ENCODE measurements at regions not wholly inside any gene's neighbourhood (a gene's known extent, or its start where the extent isn't known, plus 50 kb on each side); places are given as distances from the start of the nearest gene placed in this dataset.
A peak's percentile ranks its signal among the peaks of the same experiment; 100 is the strongest.

DNA sequence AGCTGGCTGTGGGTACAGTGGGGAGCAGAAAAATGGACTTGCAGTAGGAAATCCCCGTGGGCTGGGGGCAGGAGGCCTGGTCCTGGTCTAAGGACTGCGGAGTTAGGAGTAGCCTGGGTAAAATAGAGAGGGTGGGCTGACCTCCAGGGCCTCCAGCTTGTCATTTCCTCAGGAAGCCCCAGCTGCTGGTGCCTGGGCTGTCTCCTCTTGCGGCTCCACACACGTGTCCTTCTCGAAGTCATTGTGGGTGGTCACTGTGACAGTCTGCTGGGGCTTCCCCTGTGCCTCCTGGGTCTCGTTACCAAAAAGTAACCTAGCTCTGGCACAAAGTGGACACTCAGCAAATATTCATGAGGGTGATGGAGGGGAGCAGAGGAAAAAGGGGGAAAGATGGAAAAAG is 259.7 kb downstream of the FGF9 start:
- Histone ChIP-seq H3K4me3 (no peak overlapping the region), H2AFZ (no peak overlapping the region), H4K20me1 (replicated peaks; ENCODE audit: insufficient read depth) (no peaks in the 10 kb centered on the region), H3K36me3 (ENCODE audit: insufficient read depth) (no peaks in the 10 kb centered on the region), H3K4me1 (ENCODE audit: insufficient read depth) (peaks cover 14% of the 10 kb centered on the region), H3F3A (replicated peaks; ENCODE audit: low read depth) (no peaks in the 10 kb centered on the region), H3K4me2 (peak overlapping the region; percentile 53), H3K27me3 (ENCODE audit: insufficient read depth) (no peaks in the 10 kb centered on the region), H3K9me2 (ENCODE audit: insufficient read depth) (peaks cover 32% of the 10 kb centered on the region), H3K27ac (ENCODE audit: low read depth) (no peak overlapping the region), H3K79me2 (replicated peaks; ENCODE audit: insufficient read depth) (no peaks in the 10 kb centered on the region)
- H3K36me3 Mint-ChIP-seq (ENCODE audit: low read depth), result peaks cover 5% of the 10 kb centered on the region; the same call in 1 of the 3 replicates
- no peak for TF ChIP-seq EZH2 (IDR thresholded peaks at IDR 0.05; ENCODE audit: low read depth, unreplicated experiment)
- TF ChIP-seq JUNB (IDR thresholded peaks at IDR 0.05; ENCODE audit: unreplicated experiment), result no peak
- TF ChIP-seq POLR2AphosphoS5 (IDR thresholded peaks at IDR 0.05; ENCODE audit: low read depth), result no peak
- no peak for TF ChIP-seq CREB1 (CRISPR knock-in tag; IDR thresholded peaks at IDR 0.05; ENCODE audit: low read depth)
- TF ChIP-seq EZH2phosphoT487 (IDR thresholded peaks at IDR 0.05; ENCODE audit: unreplicated experiment), result no peak
- no peak for TF ChIP-seq ZNF114 (CRISPR knock-in tag; IDR thresholded peaks at IDR 0.05)
- no peak for TF ChIP-seq ZNF331 (CRISPR knock-in tag; IDR thresholded peaks at IDR 0.05; ENCODE audit: low read depth)
- TF ChIP-seq, protein P1, sequence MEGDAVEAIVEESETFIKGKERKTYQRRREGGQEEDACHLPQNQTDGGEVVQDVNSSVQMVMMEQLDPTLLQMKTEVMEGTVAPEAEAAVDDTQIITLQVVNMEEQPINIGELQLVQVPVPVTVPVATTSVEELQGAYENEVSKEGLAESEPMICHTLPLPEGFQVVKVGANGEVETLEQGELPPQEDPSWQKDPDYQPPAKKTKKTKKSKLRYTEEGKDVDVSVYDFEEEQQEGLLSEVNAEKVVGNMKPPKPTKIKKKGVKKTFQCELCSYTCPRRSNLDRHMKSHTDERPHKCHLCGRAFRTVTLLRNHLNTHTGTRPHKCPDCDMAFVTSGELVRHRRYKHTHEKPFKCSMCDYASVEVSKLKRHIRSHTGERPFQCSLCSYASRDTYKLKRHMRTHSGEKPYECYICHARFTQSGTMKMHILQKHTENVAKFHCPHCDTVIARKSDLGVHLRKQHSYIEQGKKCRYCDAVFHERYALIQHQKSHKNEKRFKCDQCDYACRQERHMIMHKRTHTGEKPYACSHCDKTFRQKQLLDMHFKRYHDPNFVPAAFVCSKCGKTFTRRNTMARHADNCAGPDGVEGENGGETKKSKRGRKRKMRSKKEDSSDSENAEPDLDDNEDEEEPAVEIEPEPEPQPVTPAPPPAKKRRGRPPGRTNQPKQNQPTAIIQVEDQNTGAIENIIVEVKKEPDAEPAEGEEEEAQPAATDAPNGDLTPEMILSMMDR (conservative IDR thresholded peaks at IDR 0.05; ENCODE audit: low read depth in 2 of 2), result no peak
- TF ChIP-seq, protein P2, sequence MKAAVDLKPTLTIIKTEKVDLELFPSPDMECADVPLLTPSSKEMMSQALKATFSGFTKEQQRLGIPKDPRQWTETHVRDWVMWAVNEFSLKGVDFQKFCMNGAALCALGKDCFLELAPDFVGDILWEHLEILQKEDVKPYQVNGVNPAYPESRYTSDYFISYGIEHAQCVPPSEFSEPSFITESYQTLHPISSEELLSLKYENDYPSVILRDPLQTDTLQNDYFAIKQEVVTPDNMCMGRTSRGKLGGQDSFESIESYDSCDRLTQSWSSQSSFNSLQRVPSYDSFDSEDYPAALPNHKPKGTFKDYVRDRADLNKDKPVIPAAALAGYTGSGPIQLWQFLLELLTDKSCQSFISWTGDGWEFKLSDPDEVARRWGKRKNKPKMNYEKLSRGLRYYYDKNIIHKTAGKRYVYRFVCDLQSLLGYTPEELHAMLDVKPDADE (IDR thresholded peaks at IDR 0.05), result no peak
- TF ChIP-seq, protein P3, sequence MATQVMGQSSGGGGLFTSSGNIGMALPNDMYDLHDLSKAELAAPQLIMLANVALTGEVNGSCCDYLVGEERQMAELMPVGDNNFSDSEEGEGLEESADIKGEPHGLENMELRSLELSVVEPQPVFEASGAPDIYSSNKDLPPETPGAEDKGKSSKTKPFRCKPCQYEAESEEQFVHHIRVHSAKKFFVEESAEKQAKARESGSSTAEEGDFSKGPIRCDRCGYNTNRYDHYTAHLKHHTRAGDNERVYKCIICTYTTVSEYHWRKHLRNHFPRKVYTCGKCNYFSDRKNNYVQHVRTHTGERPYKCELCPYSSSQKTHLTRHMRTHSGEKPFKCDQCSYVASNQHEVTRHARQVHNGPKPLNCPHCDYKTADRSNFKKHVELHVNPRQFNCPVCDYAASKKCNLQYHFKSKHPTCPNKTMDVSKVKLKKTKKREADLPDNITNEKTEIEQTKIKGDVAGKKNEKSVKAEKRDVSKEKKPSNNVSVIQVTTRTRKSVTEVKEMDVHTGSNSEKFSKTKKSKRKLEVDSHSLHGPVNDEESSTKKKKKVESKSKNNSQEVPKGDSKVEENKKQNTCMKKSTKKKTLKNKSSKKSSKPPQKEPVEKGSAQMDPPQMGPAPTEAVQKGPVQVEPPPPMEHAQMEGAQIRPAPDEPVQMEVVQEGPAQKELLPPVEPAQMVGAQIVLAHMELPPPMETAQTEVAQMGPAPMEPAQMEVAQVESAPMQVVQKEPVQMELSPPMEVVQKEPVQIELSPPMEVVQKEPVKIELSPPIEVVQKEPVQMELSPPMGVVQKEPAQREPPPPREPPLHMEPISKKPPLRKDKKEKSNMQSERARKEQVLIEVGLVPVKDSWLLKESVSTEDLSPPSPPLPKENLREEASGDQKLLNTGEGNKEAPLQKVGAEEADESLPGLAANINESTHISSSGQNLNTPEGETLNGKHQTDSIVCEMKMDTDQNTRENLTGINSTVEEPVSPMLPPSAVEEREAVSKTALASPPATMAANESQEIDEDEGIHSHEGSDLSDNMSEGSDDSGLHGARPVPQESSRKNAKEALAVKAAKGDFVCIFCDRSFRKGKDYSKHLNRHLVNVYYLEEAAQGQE (IDR thresholded peaks at IDR 0.05; ENCODE audit: unreplicated experiment), result no peak
- TF ChIP-seq NANOG (IDR thresholded peaks at IDR 0.05; ENCODE audit: borderline replicate concordance), result no peak
- no peak for TF ChIP-seq STAT1 (IDR thresholded peaks at IDR 0.05; ENCODE audit: unreplicated experiment)
- peaks cover 16% of the 10 kb centered on the region; the same call in 2 of the 3 replicates for H3K9me3 Mint-ChIP-seq
- H3K4me1 Mint-ChIP-seq, result peaks cover 31% of the 10 kb centered on the region
- no peak for ATAC-seq
- H3K27me3 Mint-ChIP-seq (ENCODE audit: insufficient read depth, low read depth, poor library complexity), result peaks cover 13% of the 10 kb centered on the region
- no peak overlapping the region; the same call in 2 of the 3 replicates for H3K4me3 Mint-ChIP-seq
- no peak overlapping the region for H3K27ac Mint-ChIP-seq
- no peak for DNase-seq (ENCODE audit: low spot score)

All from GM23338 (cell line).